Cardiac fibroblast (primary cell): ENCODE measurements at regions not wholly inside any gene's neighbourhood (a gene's known extent, or its start where the extent isn't known, plus 50 kb on each side); places are given as distances from the start of the nearest gene placed in this dataset.
A peak's percentile ranks its signal among the peaks of the same experiment; 100 is the strongest.

Experiments
- DNase-seq, 2 donors: peaks; one replicate each; pipeline versions ENCODE4 v3.0.0 to v3.0.0-alpha.2; 2010; ENCODE audit warnings: low read depth in 2 of 2
- H3K4me3 ChIP-seq, 2 donors: replicated peaks in 1 of 2; 1 replicate in 1 of 2; 2 replicates in 1 of 2; pipeline ENCODE4 v1.5.1; 2011; ENCODE audit warnings: low read depth in 2 of 2, low read length in 2 of 2, mild to moderate bottlenecking in 2 of 2, moderate library complexity in 1 of 2
- CTCF ChIP-seq: IDR thresholded peaks from one replicate; pipeline ENCODE4 v1.5.1; 2011; ENCODE audit warnings: low read depth, mild to moderate bottlenecking, low read length, inconsistent platforms

- DNase-seq, result peak; percentile 3 to 5
Measured at GRCh38 chr3:106379251-106379750, 510.5 kb upstream of the CBLB start.

DNA sequence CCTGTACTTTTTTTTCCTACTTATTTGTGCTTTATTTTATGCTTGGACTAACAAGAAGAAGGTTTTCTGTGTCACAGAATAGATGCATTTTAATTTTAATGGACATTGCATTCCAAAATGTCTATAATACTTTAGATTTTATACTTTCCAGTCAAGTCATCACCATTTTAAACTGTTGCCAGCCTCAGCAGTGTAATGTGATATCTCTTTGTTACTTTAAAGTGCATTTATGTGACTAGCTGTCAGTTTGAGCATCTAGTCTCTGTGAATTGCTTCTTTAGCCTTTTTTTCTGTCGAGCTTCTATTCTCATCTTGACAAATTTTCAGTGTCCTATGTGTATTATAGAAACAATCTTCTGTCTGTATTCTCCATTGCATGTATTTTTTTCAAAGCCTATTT, 511.4 kb upstream of the CBLB start:
- no peak overlapping the region for H3K4me3 ChIP-seq
- peak in 1 of 2 donors; percentile 2 for DNase-seq
- no peak for TF ChIP-seq CTCF

More at GRCh38 chr3:106379251-106379750, 510.5 kb upstream of the CBLB start:
- TF ChIP-seq CTCF, result no peak
- no peak overlapping the region for H3K4me3 ChIP-seq

- TF ChIP-seq CTCF, result no peak
- no peak overlapping the region for H3K4me3 ChIP-seq
- no peak for DNase-seq
Measured at GRCh38 chr3:106381286-106381938, 512.6 kb upstream of the CBLB start.

GRCh38 chr3:106381939-106382335, 513.1 kb upstream of the CBLB start:
- no peak for DNase-seq
- no peak for TF ChIP-seq CTCF
- no peak overlapping the region for H3K4me3 ChIP-seq

DNA sequence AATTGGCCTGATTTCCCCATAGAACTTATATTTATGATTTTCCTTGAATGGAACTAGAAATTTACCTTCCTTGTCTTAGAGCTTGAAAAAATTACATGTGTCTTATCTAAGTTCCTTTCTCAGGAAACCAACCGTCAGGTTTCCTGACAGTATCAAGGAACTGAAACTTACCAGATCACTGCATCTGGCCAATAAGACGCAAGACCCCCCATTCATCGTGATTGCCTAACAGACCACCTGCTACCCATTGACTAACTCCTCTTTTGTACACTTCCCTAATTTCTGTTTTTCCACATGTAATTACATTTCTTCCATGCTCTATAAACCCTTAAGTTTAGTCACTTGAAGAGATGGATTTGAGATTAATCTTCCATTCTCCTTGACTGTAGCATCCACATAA, 517.2 kb upstream of the CBLB start:
- no peak for DNase-seq
- no peak for TF ChIP-seq CTCF
- no peak overlapping the region for H3K4me3 ChIP-seq

DNA sequence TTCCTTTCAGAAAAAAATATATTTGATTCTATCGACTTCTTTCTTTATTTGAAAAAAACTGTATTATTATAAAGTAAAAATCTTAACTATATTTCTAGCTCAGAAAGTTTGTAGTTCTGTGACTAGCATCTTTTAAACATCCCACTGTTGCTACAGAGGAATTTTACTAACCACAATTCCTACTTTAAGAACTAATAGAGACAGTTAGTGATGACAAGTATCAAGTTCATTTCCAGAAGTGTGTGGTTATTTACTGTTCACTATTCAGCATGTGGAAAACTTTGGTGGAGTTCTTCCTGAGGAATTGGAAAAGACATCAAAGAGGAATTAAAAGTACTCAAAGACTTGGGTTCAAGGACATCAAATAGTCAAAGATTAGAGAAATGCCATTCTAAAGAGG, 524.1 kb upstream of the CBLB start:
- peak; percentile 3 to 42 for DNase-seq
- TF ChIP-seq CTCF, result no peak
- no peak overlapping the region for H3K4me3 ChIP-seq

- no peak for DNase-seq
- no peak overlapping the region for H3K4me3 ChIP-seq
- no peak for TF ChIP-seq CTCF
Measured at GRCh38 chr3:106397006-106397405, 528.2 kb upstream of the CBLB start.
